Choroid plexus epithelial cell (primary cell): ENCODE measurements at regions not wholly inside any gene's neighbourhood (a gene's known extent, or its start where the extent isn't known, plus 50 kb on each side); places are given as distances from the start of the nearest gene placed in this dataset.

ENCODE experiments used
- DNase-seq: peaks from one replicate; pipeline ENCODE4 v3.0.0-alpha.2; 2010; ENCODE audit warnings: low read depth
- H3K4me3 ChIP-seq: 2 replicates; pipeline ENCODE4 v1.5.1; 2011; ENCODE audit warnings: low read depth, mild to moderate bottlenecking, control low read depth, low read length, moderate library complexity
- TF ChIP-seq, protein P1 (sequence below): conservative IDR thresholded peaks from 2 replicates; pipeline ENCODE4 v1.5.1; 2011; ENCODE audit warnings: low read depth, mild to moderate bottlenecking, control low read depth, inconsistent platforms, low read length, moderate library complexity

- TF ChIP-seq, protein P1, sequence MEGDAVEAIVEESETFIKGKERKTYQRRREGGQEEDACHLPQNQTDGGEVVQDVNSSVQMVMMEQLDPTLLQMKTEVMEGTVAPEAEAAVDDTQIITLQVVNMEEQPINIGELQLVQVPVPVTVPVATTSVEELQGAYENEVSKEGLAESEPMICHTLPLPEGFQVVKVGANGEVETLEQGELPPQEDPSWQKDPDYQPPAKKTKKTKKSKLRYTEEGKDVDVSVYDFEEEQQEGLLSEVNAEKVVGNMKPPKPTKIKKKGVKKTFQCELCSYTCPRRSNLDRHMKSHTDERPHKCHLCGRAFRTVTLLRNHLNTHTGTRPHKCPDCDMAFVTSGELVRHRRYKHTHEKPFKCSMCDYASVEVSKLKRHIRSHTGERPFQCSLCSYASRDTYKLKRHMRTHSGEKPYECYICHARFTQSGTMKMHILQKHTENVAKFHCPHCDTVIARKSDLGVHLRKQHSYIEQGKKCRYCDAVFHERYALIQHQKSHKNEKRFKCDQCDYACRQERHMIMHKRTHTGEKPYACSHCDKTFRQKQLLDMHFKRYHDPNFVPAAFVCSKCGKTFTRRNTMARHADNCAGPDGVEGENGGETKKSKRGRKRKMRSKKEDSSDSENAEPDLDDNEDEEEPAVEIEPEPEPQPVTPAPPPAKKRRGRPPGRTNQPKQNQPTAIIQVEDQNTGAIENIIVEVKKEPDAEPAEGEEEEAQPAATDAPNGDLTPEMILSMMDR, result no peak
- H3K4me3 ChIP-seq, result no peak overlapping the region
- peak; percentile 82 for DNase-seq
Observed at GRCh38 chr16:85335584-85336491, 223.6 kb upstream of the CIBAR2 start.

DNA sequence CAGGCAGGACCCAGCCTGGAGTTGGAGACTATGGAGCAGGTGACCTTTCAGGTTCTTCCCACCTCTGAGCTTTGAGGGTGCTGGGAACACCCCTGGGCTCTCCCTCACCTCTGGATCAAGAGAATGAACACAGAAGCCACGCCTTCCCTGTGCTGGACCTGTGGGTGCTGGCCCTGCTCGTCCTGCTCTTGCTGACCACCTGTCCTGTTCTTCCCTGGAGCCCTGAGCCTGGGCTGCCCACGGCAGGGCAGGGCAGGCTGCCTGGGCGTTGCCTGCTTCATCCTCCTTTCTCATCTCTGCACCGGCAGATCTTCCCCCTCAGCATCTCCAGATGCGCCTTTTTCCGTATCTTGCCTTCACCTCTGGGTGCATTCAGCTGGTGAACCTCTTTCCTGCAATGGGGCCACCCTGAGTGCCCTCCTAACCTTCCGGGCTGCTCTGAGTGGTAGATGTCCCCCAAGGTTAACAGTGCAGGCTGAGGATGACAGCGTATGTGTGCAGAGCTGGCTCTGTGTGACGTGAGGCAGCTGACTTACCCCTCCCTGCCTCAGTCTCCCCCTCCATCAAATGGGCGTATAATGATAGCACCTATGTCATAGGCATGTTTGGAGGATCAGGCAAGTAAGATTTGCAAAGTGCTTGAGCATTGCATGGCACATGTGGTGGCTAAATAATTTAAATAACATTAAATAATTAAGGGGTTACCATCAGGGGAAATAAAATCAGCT is 225.8 kb upstream of the CIBAR2 start:
- no peak overlapping the region for H3K4me3 ChIP-seq
- TF ChIP-seq, protein P1, result no peak
- no peak for DNase-seq

GRCh38 chr16:85338638-85338982 is 226.3 kb upstream of the CIBAR2 start:
- TF ChIP-seq, protein P1, result no peak
- no peak for DNase-seq
- no peak overlapping the region for H3K4me3 ChIP-seq

DNA sequence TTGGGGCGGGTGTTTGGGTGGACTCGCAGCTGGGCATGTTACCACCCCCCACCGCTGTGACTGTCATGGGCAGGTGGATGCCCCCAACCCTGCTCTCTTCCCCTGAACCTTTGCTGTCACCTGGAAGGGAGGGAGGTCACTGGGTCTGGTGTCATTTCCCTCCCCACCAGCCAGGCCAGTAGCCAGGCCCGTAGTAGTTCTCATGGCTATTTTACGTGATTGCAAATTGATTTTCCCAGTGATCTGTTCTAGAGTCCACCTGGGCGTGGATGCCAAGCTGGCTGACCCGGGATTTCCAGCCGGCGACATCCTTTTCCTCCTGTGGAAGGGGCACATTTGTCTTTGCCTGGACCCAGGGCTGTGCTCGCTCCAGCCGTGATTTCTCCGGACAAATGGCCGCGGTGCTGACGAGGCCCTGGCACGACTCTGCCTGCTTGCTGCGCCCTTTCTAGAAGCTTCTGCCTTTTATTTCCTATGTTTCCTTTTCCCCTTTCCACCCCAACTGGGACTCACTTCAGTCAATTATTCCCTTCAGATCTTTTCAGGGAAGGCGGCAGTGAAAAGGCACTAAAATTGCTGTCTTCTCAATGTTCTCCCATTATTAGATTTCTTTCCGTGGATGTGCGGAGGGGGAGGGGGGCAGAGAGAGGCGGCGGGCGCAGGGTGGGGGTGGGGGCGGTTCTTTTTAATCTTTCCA is 226.9 kb upstream of the CIBAR2 start:
- no peak for DNase-seq
- TF ChIP-seq, protein P1, result no peak
- H3K4me3 ChIP-seq, result no peak overlapping the region

DNA sequence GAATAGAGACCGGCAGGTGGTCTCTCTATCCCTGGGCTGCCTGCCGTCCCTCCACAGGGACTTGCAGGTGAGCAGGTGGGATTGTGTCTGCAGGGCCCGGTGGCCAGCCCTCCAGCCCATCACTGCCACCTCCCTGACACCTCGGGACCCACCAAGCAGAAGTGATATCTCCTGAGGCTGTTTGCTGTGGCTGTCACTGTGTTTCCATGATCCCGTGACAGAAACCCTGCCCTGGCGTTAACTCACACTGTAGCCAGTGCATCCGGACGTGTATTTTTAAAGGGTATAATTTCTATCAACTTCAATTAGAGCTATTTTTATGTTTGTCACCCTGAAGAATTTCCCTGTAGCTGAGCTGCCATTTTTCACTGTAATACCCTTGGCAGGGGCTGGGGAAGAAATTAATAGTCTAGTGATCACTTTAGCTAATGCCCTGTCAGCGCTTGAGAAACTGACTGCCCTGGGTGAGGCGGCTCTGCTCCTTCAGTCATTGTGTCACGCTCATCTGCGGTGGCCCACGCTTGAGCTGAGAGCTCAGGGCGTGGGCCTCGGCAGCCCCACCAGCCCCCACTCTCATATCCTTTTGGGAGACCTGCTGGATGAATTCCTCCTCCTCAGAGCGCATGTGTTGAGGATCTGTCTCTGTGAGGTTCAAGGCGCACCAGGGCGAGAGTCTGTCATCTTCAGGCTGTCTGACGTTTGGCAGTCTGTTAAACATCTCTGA is 229.9 kb upstream of the CIBAR2 start:
- TF ChIP-seq, protein P1, result no peak
- DNase-seq, result no peak
- H3K4me3 ChIP-seq, result no peak overlapping the region

DNA sequence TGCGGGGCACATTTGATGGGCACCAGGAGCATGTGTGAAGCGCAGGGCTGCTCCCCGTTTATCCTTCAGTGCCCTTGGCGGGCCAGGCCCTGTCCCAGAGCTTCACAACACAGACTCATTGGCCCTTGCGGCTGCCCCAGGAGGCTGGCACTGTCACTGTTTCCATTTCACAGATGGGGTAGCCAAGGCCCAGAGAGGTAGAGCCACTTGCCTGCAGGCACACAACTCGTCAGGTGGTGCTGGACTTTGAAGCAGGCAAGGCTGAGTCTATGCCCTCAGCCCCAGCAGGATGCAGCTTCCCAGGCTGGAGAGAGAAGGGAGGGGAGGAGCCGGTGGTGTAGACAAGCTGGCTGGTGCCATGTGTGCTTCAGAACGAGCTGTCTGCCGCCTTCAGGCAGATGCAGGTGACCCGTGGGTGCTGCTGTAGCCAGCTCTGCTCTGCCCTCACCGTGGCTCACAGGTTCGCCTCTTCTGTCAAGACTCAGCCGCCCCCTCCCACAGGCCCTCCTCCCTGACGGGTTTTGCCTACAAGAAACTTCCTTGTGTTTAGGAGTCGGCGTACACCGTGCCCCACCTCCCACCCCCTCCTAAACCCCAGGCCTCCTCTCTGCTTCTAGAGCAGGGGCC is 232.3 kb upstream of the CIBAR2 start:
- no peak overlapping the region for H3K4me3 ChIP-seq
- DNase-seq, result no peak
- TF ChIP-seq, protein P1, result no peak
